ENCODE measurements at regions not wholly inside any gene's neighbourhood (a gene's known extent, or its start where the extent isn't known, plus 50 kb on each side); places are given as distances from the start of the nearest gene placed in this dataset.

DNA sequence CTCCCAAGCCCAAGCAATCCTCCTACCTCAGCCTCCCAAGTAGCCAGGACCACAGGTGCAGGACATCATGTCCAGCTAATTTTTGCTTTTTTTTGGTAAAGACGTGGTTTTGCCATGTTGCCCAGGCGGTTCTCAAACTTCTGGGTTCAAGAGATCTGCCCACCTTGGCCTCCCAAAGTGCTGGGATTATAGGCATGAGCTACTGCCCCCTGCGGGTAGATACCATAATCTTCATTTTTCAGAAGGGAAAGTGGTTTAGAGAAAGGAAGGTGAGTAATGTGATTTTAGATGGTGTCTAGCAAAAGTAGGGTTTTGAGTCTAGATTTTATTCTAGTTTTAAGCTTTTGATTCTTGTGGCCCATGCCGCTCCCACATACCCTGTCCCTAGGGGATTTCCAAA lies 205.3 kb upstream of the CLNK start:
- Histone ChIP-seq H2BK5ac (ENCODE audit: low read depth, low read length) (no peak overlapping the region), H4K20me1 (replicated peaks in 1 of 2; ENCODE audit: control insufficient read depth in 1 of 2, insufficient read depth in 2 of 2, low read length in 2 of 2) (no peaks in the 10 kb centered on the region), H3K23ac (ENCODE audit: insufficient read length) (no peak overlapping the region), H3K9me3 (ENCODE audit: insufficient read depth in 2 of 2, low read depth in 1 of 2, low read length in 1 of 2) (no peaks in the 10 kb centered on the region), H2BK15ac (ENCODE audit: low read length) (no peak overlapping the region), H3K4me3 (ENCODE audit: extremely low read depth in 1 of 4, insufficient read depth in 2 of 4, low read depth in 3 of 4, low read length in 4 of 4) (no peak overlapping the region), H2BK12ac (ENCODE audit: low read depth, low read length) (no peak overlapping the region), H3K79me2 (ENCODE audit: control insufficient read depth in 1 of 2, insufficient read depth in 2 of 2, low read length in 2 of 2) (no peaks in the 10 kb centered on the region), H2AK5ac (ENCODE audit: low read depth, low read length) (no peak overlapping the region), H2BK20ac (ENCODE audit: low read length) (no peak overlapping the region), H3K56ac (replicated peaks; ENCODE audit: insufficient read length, low read depth, low read length) (no peak overlapping the region), H3K23me2 (ENCODE audit: low read depth, low read length) (no peaks in the 10 kb centered on the region), H3K4me2 (ENCODE audit: insufficient read depth in 1 of 2, low read depth in 2 of 2, low read length in 2 of 2) (no peak overlapping the region), H2BK120ac (replicated peaks; ENCODE audit: low read depth, low read length) (no peak overlapping the region), H4K91ac (replicated peaks; ENCODE audit: insufficient read length, low read length) (no peak overlapping the region), H4K8ac (ENCODE audit: extremely low read depth, insufficient read depth, low read length) (no peak overlapping the region), H3K18ac (ENCODE audit: extremely low read depth, low read length) (no peak overlapping the region), H3K27ac (ENCODE audit: low read depth, low read length) (no peak overlapping the region), H3K14ac (ENCODE audit: insufficient read length) (no peak overlapping the region), H3K4me1 (replicated peaks in 1 of 4; ENCODE audit: control insufficient read depth in 3 of 4, insufficient read depth in 4 of 4, low read length in 3 of 4) (no peaks in the 10 kb centered on the region), H3K79me1 (ENCODE audit: low read depth, low read length) (0 out of 2 replicates have a peak, but pooled peaks cover 2% of the 10 kb centered on the region), H3K27me3 (replicated peaks in 1 of 4; ENCODE audit: control insufficient read depth in 3 of 4, extremely low read depth in 1 of 4, insufficient read depth in 3 of 4, low read length in 3 of 4) (no peaks in the 10 kb centered on the region), H3K36me3 (ENCODE audit: control insufficient read depth in 2 of 4, insufficient read depth in 4 of 4, low read length in 3 of 4) (no peaks in the 10 kb centered on the region), H3K4ac (replicated peaks; ENCODE audit: insufficient read length, low read depth, low read length) (no peak overlapping the region), H4K5ac (ENCODE audit: insufficient read length, low read depth, low read length) (no peak overlapping the region), H2AFZ (ENCODE audit: low read length) (no peak overlapping the region), H3K9ac (replicated peaks in 1 of 4; ENCODE audit: extremely low read depth in 1 of 4, low read depth in 3 of 4, low read length in 3 of 4) (no peak overlapping the region)
- DNase-seq (ENCODE audit: low read depth in 1 of 2, low spot score in 2 of 2) = no peak
- ChIA-PET POLR2A (ENCODE audit: partially characterized antibody) (no interaction called here), CTCF (ENCODE audit: partially characterized antibody) (interaction anchor here (1.0 to 2.1 kb wide), 8 partner anchors 10 to 528 kb away, joined by 3 to 8 read pairs (median 4); no protein-coding TSS in a partner anchor)
- TF ChIP-seq CTCF (IDR thresholded peaks at IDR 0.05; ENCODE audit: control extremely low read depth in 1 of 3, insufficient read depth in 1 of 3, low read depth in 1 of 3, low read length in 3 of 3) (peak in 2 of 3 experiments; percentile 21 to 24; a peak in 2 of 4 replicates), RAD21 (IDR thresholded peaks at IDR 0.05 in 1 of 2, conservative IDR thresholded peaks at IDR 0.05 in 1 of 2; ENCODE audit: low read depth in 2 of 2, low read length in 2 of 2) (peak; percentile 41 to 54), SP4 (IDR thresholded peaks at IDR 0.05; ENCODE audit: low read length) (no peak)
- 87% methylated on average over 4 of the region's 4 CpGs; no CpG with 5 or more reads in 1 of the 2 experiments for WGBS, 2 experiments (ENCODE audit: extremely low coverage in 1 of 2, insufficient coverage in 1 of 2, insufficient read length in 1 of 2, insufficient replicate concordance in 2 of 2, low coverage in 1 of 2, low lambda C conversion rate in 2 of 2, missing lambda C conversion rate in 1 of 2)
- FAIRE-seq = no peak

Measured in H1 (cell line).